ENCODE measurements at regions not wholly inside any gene's neighbourhood (a gene's known extent, or its start where the extent isn't known, plus 50 kb on each side); places are given as distances from the start of the nearest gene placed in this dataset.

- no peaks in the 10 kb centered on the region for H3K9me3 ChIP-seq (ENCODE audit: low read length)
- H3K4me2 ChIP-seq (ENCODE audit: low read length), result no peak overlapping the region
- no peaks in the 10 kb centered on the region for H4K20me1 ChIP-seq (ENCODE audit: insufficient read depth)
- no peak for TF ChIP-seq MXI1 (conservative IDR thresholded peaks at IDR 0.05; ENCODE audit: poor library complexity, severe bottlenecking)
- no peak for TF ChIP-seq REST (IDR thresholded peaks at IDR 0.05; ENCODE audit: borderline replicate concordance)
- no peak for TF ChIP-seq RAD21 (conservative IDR thresholded peaks at IDR 0.05)
- no peak for TF ChIP-seq TAF1 (IDR thresholded peaks at IDR 0.05; ENCODE audit: low read depth)
- no peak for TF ChIP-seq POLR2AphosphoS5 (IDR thresholded peaks at IDR 0.05)
- TF ChIP-seq SMC3 (conservative IDR thresholded peaks at IDR 0.05; ENCODE audit: poor library complexity), result no peak
- no peak for TF ChIP-seq EZH2 (IDR thresholded peaks at IDR 0.05; ENCODE audit: borderline replicate concordance, insufficient read depth, low read length, poor library complexity, severe bottlenecking)
- H3K36me3 ChIP-seq (ENCODE audit: insufficient read depth, low read length), result no peaks in the 10 kb centered on the region
- no peaks in the 10 kb centered on the region for H3K79me2 ChIP-seq (replicated peaks; ENCODE audit: insufficient read depth, low read length)
- H3F3A ChIP-seq (ENCODE audit: insufficient read depth, low read length, poor library complexity, severe bottlenecking), result no peaks in the 10 kb centered on the region
- H3K9ac ChIP-seq (ENCODE audit: low read length), result no peak overlapping the region
- no peak overlapping the region for H3K4me3 ChIP-seq (ENCODE audit: low read length)
- no peaks in the 10 kb centered on the region for H3K27me3 ChIP-seq (ENCODE audit: insufficient read depth, low read depth, low read length)
- H2AFZ ChIP-seq (ENCODE audit: low read depth, low read length), result no peak overlapping the region
- H3K27ac ChIP-seq (ENCODE audit: low read length), result no peak overlapping the region
- H3K9me2 ChIP-seq (ENCODE audit: insufficient read depth, low read length), result no peaks in the 10 kb centered on the region
Measured at GRCh38 chr18:77749089-77749488, 499.4 kb downstream of the GALR1 start.

- Histone ChIP-seq H3K9me2 (ENCODE audit: insufficient read depth, low read length) (no peaks in the 10 kb centered on the region), H3K79me2 (replicated peaks; ENCODE audit: insufficient read depth, low read length) (no peaks in the 10 kb centered on the region), H3K4me3 (ENCODE audit: low read length) (no peak overlapping the region), H3K27ac (ENCODE audit: low read length) (no peak overlapping the region), H3F3A (ENCODE audit: insufficient read depth, low read length, poor library complexity, severe bottlenecking) (no peaks in the 10 kb centered on the region), H3K27me3 (ENCODE audit: insufficient read depth, low read depth, low read length) (no peaks in the 10 kb centered on the region), H4K20me1 (ENCODE audit: insufficient read depth) (no peaks in the 10 kb centered on the region), H3K9me3 (ENCODE audit: low read length) (no peaks in the 10 kb centered on the region), H3K36me3 (ENCODE audit: insufficient read depth, low read length) (no peaks in the 10 kb centered on the region), H3K4me2 (ENCODE audit: low read length) (no peak overlapping the region), H3K9ac (ENCODE audit: low read length) (no peak overlapping the region), H2AFZ (ENCODE audit: low read depth, low read length) (no peak overlapping the region)
- TF ChIP-seq EZH2 (IDR thresholded peaks at IDR 0.05; ENCODE audit: borderline replicate concordance, insufficient read depth, low read length, poor library complexity, severe bottlenecking) (no peak), RAD21 (conservative IDR thresholded peaks at IDR 0.05) (no peak), POLR2AphosphoS5 (IDR thresholded peaks at IDR 0.05) (no peak), MXI1 (conservative IDR thresholded peaks at IDR 0.05; ENCODE audit: poor library complexity, severe bottlenecking) (no peak), EP300 (conservative IDR thresholded peaks at IDR 0.05; ENCODE audit: poor library complexity, severe bottlenecking) (no peak), REST (IDR thresholded peaks at IDR 0.05; ENCODE audit: borderline replicate concordance) (no peak), SMC3 (conservative IDR thresholded peaks at IDR 0.05; ENCODE audit: poor library complexity) (no peak), TAF1 (IDR thresholded peaks at IDR 0.05; ENCODE audit: low read depth) (no peak)
- TF ChIP-seq, protein P1, sequence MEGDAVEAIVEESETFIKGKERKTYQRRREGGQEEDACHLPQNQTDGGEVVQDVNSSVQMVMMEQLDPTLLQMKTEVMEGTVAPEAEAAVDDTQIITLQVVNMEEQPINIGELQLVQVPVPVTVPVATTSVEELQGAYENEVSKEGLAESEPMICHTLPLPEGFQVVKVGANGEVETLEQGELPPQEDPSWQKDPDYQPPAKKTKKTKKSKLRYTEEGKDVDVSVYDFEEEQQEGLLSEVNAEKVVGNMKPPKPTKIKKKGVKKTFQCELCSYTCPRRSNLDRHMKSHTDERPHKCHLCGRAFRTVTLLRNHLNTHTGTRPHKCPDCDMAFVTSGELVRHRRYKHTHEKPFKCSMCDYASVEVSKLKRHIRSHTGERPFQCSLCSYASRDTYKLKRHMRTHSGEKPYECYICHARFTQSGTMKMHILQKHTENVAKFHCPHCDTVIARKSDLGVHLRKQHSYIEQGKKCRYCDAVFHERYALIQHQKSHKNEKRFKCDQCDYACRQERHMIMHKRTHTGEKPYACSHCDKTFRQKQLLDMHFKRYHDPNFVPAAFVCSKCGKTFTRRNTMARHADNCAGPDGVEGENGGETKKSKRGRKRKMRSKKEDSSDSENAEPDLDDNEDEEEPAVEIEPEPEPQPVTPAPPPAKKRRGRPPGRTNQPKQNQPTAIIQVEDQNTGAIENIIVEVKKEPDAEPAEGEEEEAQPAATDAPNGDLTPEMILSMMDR (IDR thresholded peaks at IDR 0.05; ENCODE audit: poor library complexity, severe bottlenecking), result no peak
Measured at GRCh38 chr18:77750006-77750405, 500.4 kb downstream of the GALR1 start.
